Suppressor macrophage treated with lipopolysaccharide for 4 hours (primary cell): ENCODE measurements at regions not wholly inside any gene's neighbourhood (a gene's known extent, or its start where the extent isn't known, plus 50 kb on each side); places are given as distances from the start of the nearest gene placed in this dataset.

ENCODE experiments used
- DNase-seq: peaks from one replicate; pipeline ENCODE4 v3.0.0-alpha.2; 2020

GRCh38 chr11:19315511-19315910 is 74.8 kb upstream of the E2F8 start:
- no peak for DNase-seq

GRCh38 chr11:19313140-19313539 is 72.4 kb upstream of the E2F8 start:
- DNase-seq: no peak

- peak; percentile 65 for DNase-seq
These were observed 70.7 kb upstream of the E2F8 start for GRCh38 chr11:19311308-19312030.

GRCh38 chr11:19307498-19307897 is 66.8 kb upstream of the E2F8 start:
- no peak for DNase-seq

- DNase-seq: no peak
These were observed 65.6 kb upstream of the E2F8 start for GRCh38 chr11:19306179-19306944.

- no peak for DNase-seq
These were observed 60.6 kb upstream of the E2F8 start for GRCh38 chr11:19301361-19301760.

GRCh38 chr11:19294444-19294843 is 53.7 kb upstream of the E2F8 start:
- no peak for DNase-seq

- DNase-seq: no peak
These were observed 50.3 kb upstream of the E2F8 start for GRCh38 chr11:19291064-19291463.
